Left lobe of liver (tissue), 2 donors: ENCODE measurements at regions not wholly inside any gene's neighbourhood (a gene's known extent, or its start where the extent isn't known, plus 50 kb on each side); places are given as distances from the start of the nearest gene placed in this dataset.
A peak's percentile ranks its signal among the peaks of the same experiment; 100 is the strongest.
"Not testable (repeated sequence)": the region's sequence is repeated elsewhere in the genome, so short reads cannot be mapped to it uniquely, and the experiment has no call there.

Source experiments
- ATAC-seq: fragments of 200-7000 bp; cut with Tn5 transposase; one replicate; pipeline ENCODE4 v1.9.1; 2020; ENCODE audit warnings: mild to moderate bottlenecking, moderate library complexity
- DNase-seq: peaks from one replicate; pipeline ENCODE4 v3.0.0-alpha.2; 2020; ENCODE audit warnings: low spot score
- donor health status: DM: no; HTN: no; CAD: no; lungs with moderate emphysema.
- donor health status: DM: no; HTN: yes; CAD: no.

GRCh38 chr4:59455751-59456150 lies 1744.4 kb upstream of the ADGRL3 start:
- DNase-seq (no peak), ATAC-seq (no peak)

GRCh38 chr4:59457576-59457975 lies 1742.5 kb upstream of the ADGRL3 start:
- ATAC-seq (no peak), DNase-seq (no peak)

GRCh38 chr4:59484944-59485343 lies 1715.2 kb upstream of the ADGRL3 start:
- no peak for ATAC-seq
- no peak for DNase-seq

GRCh38 chr4:59500103-59500502 lies 1700.0 kb upstream of the ADGRL3 start:
- DNase-seq, result no peak
- no peak for ATAC-seq

GRCh38 chr4:59503731-59504130 lies 1696.4 kb upstream of the ADGRL3 start:
- DNase-seq (no peak), ATAC-seq (no peak)

DNA sequence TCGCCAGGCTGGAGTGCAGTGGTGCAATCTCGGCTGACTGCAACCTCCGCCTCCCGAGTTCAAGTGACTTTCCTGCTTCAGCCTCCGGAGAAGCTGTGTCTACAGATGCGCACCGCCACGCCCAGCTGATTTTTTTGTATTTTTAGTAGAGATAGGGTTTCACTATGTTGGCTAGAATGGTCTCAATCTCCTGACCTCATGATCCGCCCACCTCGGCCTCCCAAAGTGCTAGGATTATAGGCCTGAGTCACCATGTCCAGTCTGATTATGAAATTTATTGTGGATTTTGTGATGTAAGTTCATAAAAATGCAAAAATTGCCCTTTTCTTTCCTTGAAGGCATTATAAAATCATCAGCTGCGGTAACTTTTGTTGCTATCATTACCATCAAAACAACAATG lies 1688.3 kb upstream of the ADGRL3 start:
- not testable (repeated sequence) for ATAC-seq

GRCh38 chr4:59517007-59517406 lies 1683.1 kb upstream of the ADGRL3 start:
- ATAC-seq, result no peak
- DNase-seq, result no peak

More for the DNA sequence above, 1688.3 kb upstream of the ADGRL3 start:
- DNase-seq, result not testable (repeated sequence)

- ATAC-seq, result peak; percentile 26
These were observed 1681.9 kb upstream of the ADGRL3 start for GRCh38 chr4:59518005-59518823.

GRCh38 chr4:59525885-59526284 lies 1674.2 kb upstream of the ADGRL3 start:
- DNase-seq (no peak), ATAC-seq (no peak)

More at GRCh38 chr4:59518005-59518823, 1681.9 kb upstream of the ADGRL3 start:
- DNase-seq, result no peak

- ATAC-seq (no peak), DNase-seq (no peak)
These were observed 1664.6 kb upstream of the ADGRL3 start for GRCh38 chr4:59535541-59535940.

- no peak for ATAC-seq
- no peak for DNase-seq
These were observed 1663.7 kb upstream of the ADGRL3 start for GRCh38 chr4:59536428-59536827.

GRCh38 chr4:59537246-59537886 lies 1662.8 kb upstream of the ADGRL3 start:
- ATAC-seq, result no peak
- DNase-seq, result no peak

GRCh38 chr4:59539401-59539800 lies 1660.7 kb upstream of the ADGRL3 start:
- no peak for ATAC-seq

DNA sequence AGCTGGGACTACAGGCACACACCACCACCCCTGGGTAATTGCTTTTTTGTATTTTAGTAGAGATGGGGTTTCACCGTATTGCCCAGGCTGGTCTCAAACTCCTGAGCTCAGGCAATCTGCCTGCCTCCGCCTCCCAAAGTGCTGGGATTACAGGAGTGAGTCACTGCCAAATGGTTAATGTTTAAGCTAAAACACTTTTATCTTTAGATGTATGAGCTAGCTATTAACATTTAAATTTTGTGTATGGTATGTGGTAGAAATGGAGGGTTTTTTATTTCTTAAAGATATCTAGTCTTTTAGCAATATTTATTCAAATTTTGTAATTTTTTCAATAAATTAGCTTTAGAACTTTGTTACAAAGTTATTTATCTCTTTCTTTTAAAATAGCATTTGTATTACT lies 1659.8 kb upstream of the ADGRL3 start:
- DNase-seq (no peak), ATAC-seq (no peak)

More at GRCh38 chr4:59539401-59539800, 1660.7 kb upstream of the ADGRL3 start:
- no peak for DNase-seq

DNA sequence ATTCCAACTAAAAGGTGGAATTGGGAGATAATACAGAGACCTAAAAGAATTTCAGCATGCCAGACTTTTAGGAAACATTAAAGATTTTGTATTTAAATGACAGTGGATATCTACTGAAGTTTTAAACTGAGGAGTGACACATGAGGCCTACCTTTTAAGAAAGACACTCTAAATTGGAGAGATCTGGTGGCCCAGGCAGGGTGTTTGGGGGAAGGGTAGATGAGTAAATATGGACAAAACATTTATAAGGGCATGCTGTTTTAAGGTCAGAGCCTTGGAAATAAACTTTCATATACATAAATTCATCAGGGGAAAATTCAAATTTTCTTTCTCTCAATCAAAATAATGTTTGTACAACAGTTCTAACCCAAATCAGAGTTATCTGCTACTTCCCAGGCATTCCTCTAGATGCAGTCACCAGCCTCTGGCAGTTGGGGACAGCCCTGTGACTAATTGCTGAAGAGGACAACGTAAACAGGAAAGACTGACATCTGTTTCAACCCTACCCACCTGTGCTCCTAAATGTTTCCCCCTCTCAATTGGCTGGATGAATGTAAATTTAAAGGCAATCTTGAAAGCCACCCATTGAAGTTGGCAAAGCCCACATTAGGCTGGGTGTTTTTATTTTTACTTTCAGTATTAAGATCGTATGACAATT lies 1646.9 kb upstream of the ADGRL3 start:
- peak; percentile 29 for ATAC-seq
- DNase-seq, result no peak

DNA sequence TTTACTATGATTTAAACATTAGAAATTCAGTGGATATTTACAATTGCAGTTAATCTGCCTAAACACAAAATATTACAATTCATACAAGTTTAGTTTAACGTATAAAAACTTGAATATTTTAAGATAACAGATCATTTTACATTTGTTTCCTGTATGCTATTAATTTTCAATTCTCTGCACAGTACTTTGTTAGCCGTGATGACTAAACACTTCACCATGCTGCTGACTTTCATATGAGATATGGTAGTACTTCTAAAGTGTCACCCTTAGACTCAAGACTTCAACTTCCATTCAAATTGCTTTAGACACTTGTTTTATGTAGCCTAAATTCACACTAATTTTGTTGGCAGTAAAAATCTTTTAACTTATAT lies 1646.4 kb upstream of the ADGRL3 start:
- DNase-seq (no peak), ATAC-seq (no peak)

- not testable (repeated sequence) for ATAC-seq, DNase-seq
These were observed 1643.9 kb upstream of the ADGRL3 start for GRCh38 chr4:59556191-59556590.

DNA sequence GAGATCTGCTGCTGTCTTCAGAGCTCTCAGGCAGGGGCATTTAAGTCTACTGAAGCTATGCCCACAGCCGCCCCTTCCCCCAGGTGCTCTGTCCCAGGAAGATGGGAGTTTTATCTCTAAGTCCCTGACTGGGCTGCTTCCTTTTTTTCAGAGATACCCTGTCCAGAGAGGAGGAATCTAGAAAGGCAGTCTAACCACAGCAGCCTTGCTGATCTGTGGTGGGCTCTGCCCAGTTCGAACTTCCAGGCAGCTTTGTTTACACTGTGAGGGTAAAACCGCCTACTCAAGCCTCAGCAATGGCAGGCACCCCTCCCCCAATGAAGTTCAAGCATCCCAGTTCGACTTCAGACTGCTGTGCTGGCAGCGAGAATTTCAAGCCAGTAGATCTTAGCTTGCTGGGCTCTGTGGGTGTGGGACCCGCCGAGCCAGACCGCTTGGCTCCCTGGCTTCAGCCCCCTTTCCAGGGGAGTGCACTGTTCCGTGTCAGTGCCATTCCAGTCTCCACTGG lies 1639.9 kb upstream of the ADGRL3 start:
- not testable (repeated sequence) for ATAC-seq, DNase-seq

GRCh38 chr4:59565836-59566235 lies 1634.3 kb upstream of the ADGRL3 start:
- ATAC-seq (no peak), DNase-seq (no peak)

DNA sequence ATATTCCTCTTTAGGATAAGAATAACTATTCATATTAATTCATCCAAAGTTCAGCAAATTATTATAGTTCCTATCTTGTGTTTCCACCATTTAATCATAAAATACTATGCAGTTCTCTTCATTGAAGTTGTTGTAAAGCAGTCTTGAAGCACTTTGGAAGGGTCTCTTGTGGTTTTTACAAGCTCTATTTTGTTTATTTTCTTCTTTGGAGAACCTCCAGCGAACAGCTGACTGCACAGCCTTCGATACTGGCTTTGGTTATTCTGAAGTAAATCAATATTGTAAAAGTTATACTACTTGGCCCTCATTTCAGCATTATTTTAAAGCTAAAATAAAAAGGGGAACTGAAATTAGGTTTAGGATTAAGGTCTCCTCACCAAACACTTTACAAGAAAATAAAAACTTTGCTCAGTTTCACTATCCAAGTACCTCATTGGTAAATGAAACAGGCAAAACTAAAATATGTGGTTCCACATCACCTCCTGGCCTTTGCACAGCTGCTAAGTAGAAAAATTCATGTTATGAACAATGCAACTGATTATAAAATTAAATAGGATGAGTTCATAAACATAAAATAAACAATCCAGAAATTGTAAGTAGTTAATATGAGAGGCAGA lies 1629.2 kb upstream of the ADGRL3 start:
- no peak for ATAC-seq
- DNase-seq, result no peak

- no peak for DNase-seq
These were observed 1628.2 kb upstream of the ADGRL3 start for GRCh38 chr4:59571805-59572430.

More at GRCh38 chr4:59571805-59572430, 1628.2 kb upstream of the ADGRL3 start:
- ATAC-seq, result no peak
